A673 (cell line): ENCODE measurements at regions not wholly inside any gene's neighbourhood (a gene's known extent, or its start where the extent isn't known, plus 50 kb on each side); places are given as distances from the start of the nearest gene placed in this dataset.

Source experiments
- BruUV-seq: library from RNA; stranded (reverse); fragments of 400-500 nt; replicated peaks from 2 replicates; lab custom pipeline; 2021; lab: Mats Ljungman, UMichigan
- CTCF ChIA-PET: fragments of 300-600 bp; sonication (Branson Sonifier 250); formaldehyde crosslinking; loops from one replicate; lab custom pipeline; 2022; ENCODE audit warnings: antibody characterized with exemption; lab: Charles Lee
- POLR2A ChIA-PET: fragments of 300-600 bp; sonication (Branson Sonifier 250); formaldehyde crosslinking; loops from one replicate; lab custom pipeline; 2022; ENCODE audit warnings: antibody characterized with exemption; ENCODE audit not compliant: low non-redundant PET; lab: Charles Lee
- DNase-seq: peaks from one replicate; pipeline ENCODE4 v3.0.0-alpha.2; 2015; ENCODE audit warnings: low spot score
- H3K27ac ChIP-seq: fragments of 200-600 bp; sonication (generic); 2 replicates; pipeline ENCODE4 v1.5.1; 2016; ENCODE audit warnings: mixed run types, low read depth, mild to moderate bottlenecking, mixed read lengths, antibody characterized with exemption, low read length; ENCODE audit not compliant: poor library complexity, severe bottlenecking
- H3K27me3 ChIP-seq: fragments of 200-600 bp; sonication (generic); replicated peaks from 2 replicates; pipeline ENCODE4 v1.6.1; 2017; ENCODE audit warnings: mixed run types, low read depth, mild to moderate bottlenecking, mixed read lengths, antibody characterized with exemption, low read length; ENCODE audit not compliant: insufficient read depth, poor library complexity
- H3K36me3 ChIP-seq: fragments of 200-600 bp; sonication (generic); 2 replicates; pipeline ENCODE4 v1.6.1; 2016; ENCODE audit warnings: mixed run types, mild to moderate bottlenecking, mixed read lengths, antibody characterized with exemption, low read length; ENCODE audit not compliant: insufficient read depth, poor library complexity, severe bottlenecking
- H3K4me1 ChIP-seq: fragments of 200-600 bp; sonication (generic); 2 replicates; pipeline ENCODE4 v1.6.1; 2017; ENCODE audit warnings: mixed run types, mild to moderate bottlenecking, mixed read lengths, antibody characterized with exemption, low read length; ENCODE audit not compliant: insufficient read depth, poor library complexity, severe bottlenecking
- H3K4me3 ChIP-seq: fragments of 200-600 bp; sonication (generic); 2 replicates; pipeline ENCODE4 v1.5.1; 2016; ENCODE audit warnings: low read depth, mixed run types, mild to moderate bottlenecking, mixed read lengths, low read length; ENCODE audit not compliant: poor library complexity, severe bottlenecking
- H3K9me3 ChIP-seq: fragments of 200-600 bp; sonication (generic); 2 replicates; pipeline ENCODE4 v1.6.1; 2016; ENCODE audit warnings: mixed run types, low read depth, mild to moderate bottlenecking, mixed read lengths, antibody characterized with exemption, low read length; ENCODE audit not compliant: poor library complexity, severe bottlenecking
- EZH2 ChIP-seq: fragments of 200-600 bp; sonication (generic); IDR thresholded peaks from 2 replicates; pipeline ENCODE4 v1.6.1; 2017; ENCODE audit warnings: borderline replicate concordance, low read depth, mild to moderate bottlenecking, mixed read lengths, antibody characterized with exemption, low read length; ENCODE audit not compliant: poor library complexity, severe bottlenecking
- intact Hi-C: fragments of 100-400 bp; cut with micrococcal nuclease; formaldehyde crosslinking; loops from one replicate; pipeline ENCODE4 v1.10.0; 2022; ENCODE audit not compliant: unreplicated experiment
- TF ChIP-seq, protein P1 (sequence below): fragments of 300-800, 200-600 bp; sonication (generic); conservative IDR thresholded peaks from 2 replicates; pipeline ENCODE4 v1.5.1; 2017; ENCODE audit warnings: low read depth, mild to moderate bottlenecking, antibody characterized with exemption, low read length, moderate library complexity, mixed read lengths

DNA sequence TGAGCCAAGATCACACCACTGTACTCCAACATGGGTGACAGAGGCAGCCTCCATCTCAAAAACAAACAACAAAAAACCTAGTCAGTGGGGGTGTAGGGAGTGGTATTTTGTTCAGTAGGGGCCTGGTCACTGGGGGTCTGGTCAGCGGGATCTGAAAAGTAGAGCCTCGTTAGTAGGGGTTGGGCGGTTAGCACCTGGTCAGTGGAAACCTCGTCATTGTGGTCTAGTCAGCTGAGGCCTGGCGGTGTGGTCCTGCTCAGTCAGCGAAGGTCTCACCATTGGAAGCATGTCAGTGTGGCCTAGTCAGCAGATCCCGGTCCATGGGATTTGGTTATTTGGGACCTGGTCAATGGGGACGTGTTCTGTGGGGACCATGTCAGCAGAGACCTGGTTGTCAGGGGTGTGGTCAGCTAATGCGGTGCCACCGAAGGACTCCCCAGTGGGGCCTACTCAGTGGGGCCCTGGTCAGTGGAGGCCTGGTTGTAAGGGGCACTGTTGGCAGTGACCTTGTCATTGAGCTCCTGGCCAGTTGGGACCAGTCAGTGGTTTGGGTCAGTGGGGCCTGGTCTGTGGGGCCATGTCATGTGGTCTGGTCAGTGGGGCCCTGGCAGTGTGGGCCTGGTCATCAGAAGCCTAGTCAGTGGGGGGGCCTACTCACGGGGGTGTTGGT lies 63.0 kb upstream of the TPM4 start:
- Histone ChIP-seq H3K27ac (no peak overlapping the region), H3K9me3 (no peaks in the 10 kb centered on the region), H3K36me3 (no peaks in the 10 kb centered on the region), H3K4me1 (no peaks in the 10 kb centered on the region), H3K4me3 (no peak overlapping the region), H3K27me3 (no peaks in the 10 kb centered on the region)
- BruUV-seq = no TSS peak
- intact Hi-C loops = no loop called here
- TF ChIP-seq, protein P1, sequence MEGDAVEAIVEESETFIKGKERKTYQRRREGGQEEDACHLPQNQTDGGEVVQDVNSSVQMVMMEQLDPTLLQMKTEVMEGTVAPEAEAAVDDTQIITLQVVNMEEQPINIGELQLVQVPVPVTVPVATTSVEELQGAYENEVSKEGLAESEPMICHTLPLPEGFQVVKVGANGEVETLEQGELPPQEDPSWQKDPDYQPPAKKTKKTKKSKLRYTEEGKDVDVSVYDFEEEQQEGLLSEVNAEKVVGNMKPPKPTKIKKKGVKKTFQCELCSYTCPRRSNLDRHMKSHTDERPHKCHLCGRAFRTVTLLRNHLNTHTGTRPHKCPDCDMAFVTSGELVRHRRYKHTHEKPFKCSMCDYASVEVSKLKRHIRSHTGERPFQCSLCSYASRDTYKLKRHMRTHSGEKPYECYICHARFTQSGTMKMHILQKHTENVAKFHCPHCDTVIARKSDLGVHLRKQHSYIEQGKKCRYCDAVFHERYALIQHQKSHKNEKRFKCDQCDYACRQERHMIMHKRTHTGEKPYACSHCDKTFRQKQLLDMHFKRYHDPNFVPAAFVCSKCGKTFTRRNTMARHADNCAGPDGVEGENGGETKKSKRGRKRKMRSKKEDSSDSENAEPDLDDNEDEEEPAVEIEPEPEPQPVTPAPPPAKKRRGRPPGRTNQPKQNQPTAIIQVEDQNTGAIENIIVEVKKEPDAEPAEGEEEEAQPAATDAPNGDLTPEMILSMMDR = no peak
- no peak for TF ChIP-seq EZH2
- no peak for DNase-seq
- ChIA-PET POLR2A (no interaction called here), CTCF (no interaction called here)

DNA sequence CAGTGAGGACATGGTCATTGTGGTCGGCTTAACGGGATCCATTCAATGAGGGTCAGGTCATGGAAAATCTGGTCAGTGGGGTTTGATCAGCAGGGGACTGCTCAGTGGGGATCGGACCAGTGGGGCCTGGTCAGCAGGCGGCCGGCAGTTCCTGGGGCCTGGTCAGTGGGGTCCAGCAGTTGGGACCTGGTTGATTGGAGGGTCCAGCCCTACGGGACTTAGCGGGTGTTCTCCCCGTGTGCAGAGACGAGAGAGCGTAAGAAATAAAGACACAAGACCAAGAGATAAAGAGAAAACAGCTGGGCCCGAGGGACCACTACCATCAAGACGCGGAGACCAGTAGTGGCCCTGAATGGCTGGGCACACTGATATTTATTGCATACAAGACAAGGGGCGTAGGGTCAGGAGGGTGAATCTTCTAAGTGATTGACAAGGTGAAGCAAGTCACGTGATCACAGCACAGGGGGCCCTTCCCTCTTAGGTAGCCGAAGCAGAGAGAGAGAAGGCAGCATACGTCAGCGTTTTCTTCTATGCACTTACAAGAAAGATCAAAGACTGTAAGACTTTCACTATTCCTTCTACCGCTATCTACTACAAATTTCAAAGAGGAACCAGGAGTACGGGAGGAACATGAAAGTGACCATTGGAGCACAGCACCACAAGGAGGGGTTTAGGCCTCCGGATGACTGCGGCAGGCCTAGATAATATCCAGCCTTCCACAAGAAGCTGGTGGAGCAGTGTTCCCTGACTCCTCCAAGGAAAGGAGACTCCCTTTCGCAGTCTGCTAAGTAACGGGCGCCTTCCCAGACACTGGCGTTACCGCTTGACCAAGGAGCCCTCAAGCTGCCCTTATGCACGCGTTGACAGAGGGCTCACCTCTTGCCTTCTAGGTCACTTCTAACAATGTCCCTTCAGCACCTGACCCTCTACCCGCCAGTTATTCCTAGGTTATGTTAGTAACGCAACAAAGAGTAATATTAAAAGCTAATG lies 62.1 kb upstream of the TPM4 start:
- H3K27me3 ChIP-seq = no peaks in the 10 kb centered on the region
- ChIA-PET CTCF (no interaction called here), POLR2A (no interaction called here)
- no peak overlapping the region for H3K27ac ChIP-seq
- intact Hi-C loops = no loop called here
- H3K4me1 ChIP-seq = no peaks in the 10 kb centered on the region
- DNase-seq = no peak
- BruUV-seq = no TSS peak
- no peak for TF ChIP-seq EZH2
- TF ChIP-seq, protein P1 = no peak
- H3K9me3 ChIP-seq = no peaks in the 10 kb centered on the region
- H3K36me3 ChIP-seq = no peaks in the 10 kb centered on the region
- no peak overlapping the region for H3K4me3 ChIP-seq

DNA sequence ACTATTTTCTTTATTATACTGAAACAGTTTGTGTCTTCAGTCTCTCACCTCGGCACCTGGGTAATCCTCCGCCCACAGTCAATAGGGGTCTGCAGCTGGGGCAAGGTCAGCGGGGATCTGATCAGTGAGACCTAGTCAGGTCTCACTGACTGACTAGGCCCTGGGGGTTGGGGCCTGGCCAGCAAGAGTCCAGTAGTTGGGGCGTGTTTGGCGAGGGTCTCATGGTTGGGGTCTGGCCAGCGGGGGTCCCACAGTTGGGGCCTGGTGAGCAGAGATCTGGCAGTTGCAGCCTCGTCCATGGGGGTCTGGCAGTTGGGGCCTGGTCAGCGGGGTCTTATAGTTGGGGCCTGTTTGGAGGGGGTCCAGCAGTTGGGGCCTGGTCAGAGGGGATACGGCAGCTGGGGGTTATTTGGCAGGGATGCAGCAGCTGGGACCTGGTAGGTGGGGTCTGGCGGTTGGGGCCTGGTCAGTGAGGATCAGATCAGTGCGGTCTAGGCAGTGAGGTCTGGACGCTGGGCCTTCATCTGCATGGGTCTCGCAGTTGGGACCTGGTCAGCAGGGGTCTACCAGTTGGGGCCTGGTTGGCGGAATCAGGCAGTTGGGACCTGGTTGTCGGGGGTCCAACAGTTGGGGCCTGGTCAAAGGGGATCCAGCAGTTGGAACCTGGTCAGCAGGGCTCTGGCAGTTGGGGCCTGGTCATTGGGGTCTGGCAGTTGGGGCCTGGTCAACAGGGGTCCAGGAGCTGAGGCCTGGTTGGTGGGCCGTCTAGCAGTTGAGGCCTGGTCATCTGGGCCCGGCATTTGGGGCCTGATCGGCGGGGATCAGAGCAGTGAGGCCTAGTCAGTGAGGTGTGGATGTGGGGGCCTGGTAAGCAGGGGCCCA lies 61.1 kb upstream of the TPM4 start:
- intact Hi-C loops = no loop called here
- Histone ChIP-seq H3K9me3 (no peaks in the 10 kb centered on the region), H3K27ac (no peak overlapping the region), H3K27me3 (no peaks in the 10 kb centered on the region), H3K4me3 (no peak overlapping the region), H3K36me3 (no peaks in the 10 kb centered on the region), H3K4me1 (no peaks in the 10 kb centered on the region)
- POLR2A ChIA-PET = no interaction called here
- TF ChIP-seq EZH2 = no peak
- TF ChIP-seq, protein P1 = no peak
- CTCF ChIA-PET = interaction anchor here (0.7 kb wide), 1 partner anchor 23 kb away, joined by 4 read pairs; no protein-coding TSS in a partner anchor
- no peak for DNase-seq
- no TSS peak for BruUV-seq
